NCI-H146 (cell line): ENCODE measurements at regions not wholly inside any gene's neighbourhood (a gene's known extent, or its start where the extent isn't known, plus 50 kb on each side); places are given as distances from the start of the nearest gene placed in this dataset.
"Not testable (repeated sequence)": the region's sequence is repeated elsewhere in the genome, so short reads cannot be mapped to it uniquely, and the experiment has no call there.

Experiments used
- DNase-seq: peaks from one replicate; lab custom pipeline; 2025; lab: John Stamatoyannopoulos, UW

GRCh38 chr9:110025551-110026170 is 182.3 kb downstream of the C9orf152 start:
- no peak for DNase-seq

GRCh38 chr9:110027671-110028081 is 180.3 kb downstream of the C9orf152 start:
- peak; percentile 90 for DNase-seq

- DNase-seq: no peak
Measured at GRCh38 chr9:110028271-110028670, 179.7 kb downstream of the C9orf152 start.

GRCh38 chr9:110028676-110029075 is 179.3 kb downstream of the C9orf152 start:
- no peak for DNase-seq

- DNase-seq: no peak
Measured at GRCh38 chr9:110029429-110029955, 178.5 kb downstream of the C9orf152 start.

DNA sequence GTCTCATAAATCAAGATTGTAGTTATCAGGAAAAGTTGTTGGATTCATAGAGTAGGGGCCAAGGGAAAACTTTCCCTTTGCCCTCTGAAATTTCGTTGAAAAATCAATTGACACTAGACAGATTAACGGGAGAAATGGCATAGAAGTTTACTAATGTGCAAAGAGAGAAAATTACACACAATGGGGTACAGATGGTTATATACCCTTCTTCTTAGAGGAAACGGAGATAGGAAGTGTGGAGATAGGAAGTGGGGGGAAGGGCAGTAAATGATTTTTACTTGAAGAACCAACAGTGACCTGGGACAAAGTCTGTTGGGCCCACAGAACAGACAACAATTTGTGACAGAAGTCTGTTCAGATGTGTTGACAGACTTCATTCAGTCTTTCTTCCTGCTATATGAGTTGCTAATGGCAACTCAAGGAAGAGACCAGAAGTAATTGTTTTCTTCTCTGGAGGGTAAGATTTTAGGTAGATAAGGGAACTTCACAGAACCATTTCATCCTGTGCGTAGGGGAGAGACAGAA is 177.9 kb downstream of the C9orf152 start:
- DNase-seq: no peak

DNA sequence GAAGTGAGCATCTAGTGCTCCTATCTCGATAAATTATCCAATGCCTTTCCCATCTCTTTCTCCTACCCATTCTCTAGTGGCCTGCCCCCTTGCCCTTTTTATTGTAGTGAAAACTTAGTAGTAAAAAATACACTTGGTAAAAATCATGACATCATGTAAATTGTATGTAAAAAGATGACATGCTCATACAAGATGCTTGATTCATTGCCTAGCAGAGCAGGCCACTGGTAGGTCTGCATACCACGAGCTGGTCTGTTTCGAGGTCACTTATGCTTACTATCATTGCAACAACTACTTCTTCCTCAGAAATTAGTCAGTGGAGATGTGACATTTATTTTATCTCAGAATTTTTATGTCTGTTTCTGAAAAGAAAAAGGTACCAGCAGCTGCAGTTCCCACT is 177.3 kb downstream of the C9orf152 start:
- DNase-seq: no peak

DNA sequence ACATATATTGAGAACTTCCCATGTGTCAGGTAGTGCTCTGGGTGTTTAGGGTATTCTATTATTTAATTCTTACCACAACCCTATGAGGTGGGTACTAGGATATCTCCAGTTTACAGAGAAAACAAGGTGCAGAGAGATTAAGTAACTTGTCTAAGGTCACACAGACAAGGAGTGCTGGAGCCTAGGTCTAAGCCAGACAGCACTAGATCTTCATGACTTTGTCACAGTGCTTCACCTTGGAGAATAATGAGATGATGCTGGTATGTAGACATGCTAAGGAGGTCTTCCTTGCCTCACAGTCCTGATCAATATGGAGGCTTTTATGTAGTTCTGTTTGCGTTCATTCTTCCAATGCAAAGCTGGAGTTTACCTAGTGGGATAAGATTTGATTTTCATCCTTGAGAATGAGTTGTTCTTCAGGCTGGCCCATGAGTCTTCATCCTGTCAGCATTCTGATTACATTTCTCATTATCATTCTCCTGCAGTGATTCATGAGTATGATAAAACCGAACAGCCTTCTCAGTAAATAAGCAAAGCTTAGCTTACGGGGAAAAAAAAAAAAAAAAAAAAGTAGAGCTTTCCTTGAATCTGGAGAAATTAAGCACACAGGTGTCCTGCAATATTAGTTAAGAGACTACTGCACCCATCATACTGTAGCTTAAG is 176.3 kb downstream of the C9orf152 start:
- DNase-seq: no peak

GRCh38 chr9:110032532-110032931 is 175.4 kb downstream of the C9orf152 start:
- DNase-seq: not testable (repeated sequence)

- no peak for DNase-seq
Measured at GRCh38 chr9:110033869-110034268, 174.1 kb downstream of the C9orf152 start.

DNA sequence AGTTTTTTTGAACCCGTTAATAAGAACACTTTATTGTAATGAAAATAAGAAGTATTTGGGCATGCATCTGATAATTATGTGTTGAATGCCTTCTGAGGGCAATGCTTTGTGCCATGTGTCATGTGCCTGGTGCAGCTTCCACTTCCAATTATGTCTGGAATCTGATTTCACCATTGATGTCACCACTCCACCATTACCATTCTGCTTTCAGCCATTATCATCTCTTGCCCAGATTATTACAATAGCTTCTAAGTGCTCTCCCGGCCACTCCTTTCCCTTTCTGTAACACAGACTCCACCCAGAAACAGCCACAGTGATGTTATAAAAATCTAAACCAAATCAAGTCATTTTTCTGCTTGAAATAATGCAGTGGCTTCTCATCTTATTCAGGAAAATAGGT is 171.7 kb downstream of the C9orf152 start:
- DNase-seq: no peak

DNA sequence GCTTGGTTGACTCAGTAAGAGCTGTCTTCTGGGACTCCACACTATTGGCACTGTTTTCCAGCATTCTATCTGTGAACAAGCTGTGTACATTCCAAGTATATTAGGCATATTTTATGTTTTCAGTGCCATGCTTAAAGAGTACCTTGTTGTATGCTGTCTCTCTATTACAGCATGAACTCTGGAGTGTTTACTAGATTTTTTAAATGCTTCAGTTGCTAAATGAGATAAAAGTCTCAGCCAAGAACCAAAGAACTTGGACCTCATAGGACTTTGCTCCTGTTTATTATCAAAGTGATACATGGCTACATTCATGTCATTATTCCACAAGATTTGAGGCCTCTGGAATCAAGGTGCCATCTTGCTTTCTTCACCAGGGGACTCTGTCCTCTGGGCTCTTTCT is 167.2 kb downstream of the C9orf152 start:
- DNase-seq: no peak

GRCh38 chr9:110041452-110041851 is 166.5 kb downstream of the C9orf152 start:
- DNase-seq: no peak

GRCh38 chr9:110047232-110047954 is 160.6 kb downstream of the C9orf152 start:
- no peak for DNase-seq

DNA sequence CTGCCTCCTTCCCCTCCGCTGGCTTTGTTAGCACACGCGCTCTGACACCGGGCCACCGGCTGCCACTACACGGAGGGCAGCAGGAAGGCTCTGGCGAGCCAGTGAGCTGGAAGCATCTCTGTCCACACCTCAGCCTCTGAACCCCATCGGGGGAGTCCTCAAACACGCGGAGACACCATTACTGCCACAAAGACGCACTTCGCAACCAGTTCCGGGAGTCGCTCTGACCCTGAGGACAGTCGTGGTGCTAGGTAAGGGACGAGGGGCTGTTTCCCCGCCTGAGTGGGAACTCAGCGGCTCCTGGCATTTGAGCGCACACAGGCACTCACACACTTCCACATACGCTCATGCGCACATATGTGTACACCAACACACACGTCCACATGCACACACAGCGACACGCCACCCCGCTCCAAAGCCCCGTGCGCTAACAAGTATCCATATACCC is 160.0 kb downstream of the C9orf152 start:
- peak; percentile 67 for DNase-seq

DNA sequence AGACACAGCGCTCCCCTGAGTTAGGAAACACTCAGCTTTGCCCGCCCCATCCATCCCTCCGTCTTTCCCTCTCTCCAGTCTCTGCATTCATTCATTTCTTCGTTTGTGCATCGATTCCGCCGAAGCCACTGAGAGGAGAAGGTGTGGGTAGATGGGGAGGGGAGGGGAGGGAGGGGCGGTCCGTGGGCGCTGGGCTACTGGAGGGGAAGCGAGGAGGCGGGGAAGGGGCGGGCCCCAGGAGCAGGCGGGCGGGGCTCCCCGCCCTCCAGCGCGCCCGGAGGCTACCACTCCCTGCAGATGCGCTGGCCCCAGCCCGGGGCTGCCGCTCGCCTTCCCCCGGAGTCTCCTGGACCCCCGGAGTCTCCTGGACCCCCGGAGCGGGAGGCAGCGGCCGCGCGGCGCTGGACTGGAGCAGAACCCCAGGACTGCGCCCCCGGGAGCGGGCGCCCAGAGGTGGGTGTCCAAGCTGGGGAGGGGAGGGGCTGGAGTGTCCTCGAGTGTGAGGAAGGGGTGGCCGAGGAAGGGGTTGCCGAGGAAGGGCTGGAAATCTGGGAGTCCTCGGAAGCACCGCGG is 159.5 kb downstream of the C9orf152 start:
- peak; percentile 87 for DNase-seq

DNA sequence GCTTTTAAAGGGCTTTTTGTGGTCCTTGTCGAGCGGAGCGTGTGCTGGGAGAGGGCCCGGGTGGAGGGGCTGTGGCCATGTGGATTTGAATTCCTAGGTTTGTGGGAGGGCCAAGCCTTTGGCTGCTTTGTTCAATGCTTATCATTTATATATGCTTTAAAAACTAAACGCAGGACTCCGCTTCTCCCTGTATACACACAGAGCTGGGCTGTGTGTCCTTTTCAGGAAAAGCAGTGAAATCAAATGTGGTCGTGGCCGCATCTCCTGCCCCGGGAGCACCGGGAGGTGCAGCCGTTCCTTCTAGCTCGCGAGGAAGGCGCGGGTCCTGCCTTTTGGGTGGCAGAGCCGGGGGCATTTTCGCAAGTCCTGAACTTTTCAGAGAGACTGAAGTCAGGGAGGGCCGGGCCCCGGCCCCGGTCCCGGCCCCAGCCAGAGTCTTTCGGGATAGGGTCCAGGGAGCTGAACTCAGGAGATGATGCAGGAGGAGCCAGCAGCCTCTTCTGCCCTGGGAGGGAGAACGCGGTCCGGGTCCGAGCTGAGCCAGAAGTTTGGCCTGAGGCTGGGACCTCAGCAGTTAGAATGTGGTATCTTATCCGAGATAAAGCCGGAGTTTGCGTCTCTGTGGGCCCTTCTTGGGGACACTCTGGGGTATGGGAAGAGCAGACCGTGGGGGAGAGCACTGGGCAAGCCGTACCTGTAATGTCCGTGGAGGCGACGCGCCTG is 158.8 kb downstream of the C9orf152 start:
- peak; percentile 58 for DNase-seq

GRCh38 chr9:110049699-110050450 is 158.1 kb downstream of the C9orf152 start:
- peak; percentile 45 for DNase-seq

DNA sequence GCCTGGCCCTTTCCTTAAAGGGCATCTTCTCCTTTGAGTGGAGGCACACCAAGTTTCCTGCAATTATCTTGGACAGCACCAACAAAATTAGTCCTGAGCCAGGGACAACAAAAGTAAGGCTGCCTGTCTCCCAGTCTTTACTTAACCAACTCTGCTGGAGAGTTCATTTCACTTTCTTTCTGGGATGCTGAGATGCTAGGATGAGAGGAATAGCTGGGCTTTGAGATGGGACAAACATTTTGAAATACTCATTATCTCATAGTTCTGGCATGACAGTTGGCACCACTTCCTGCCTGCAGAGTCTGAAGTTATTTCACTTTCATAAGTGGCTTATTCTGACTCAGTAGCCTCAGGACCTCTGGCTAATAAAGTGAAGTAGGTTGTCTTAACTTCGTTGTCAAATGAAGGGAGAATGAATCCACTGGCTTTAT is 157.0 kb downstream of the C9orf152 start:
- no peak for DNase-seq

DNA sequence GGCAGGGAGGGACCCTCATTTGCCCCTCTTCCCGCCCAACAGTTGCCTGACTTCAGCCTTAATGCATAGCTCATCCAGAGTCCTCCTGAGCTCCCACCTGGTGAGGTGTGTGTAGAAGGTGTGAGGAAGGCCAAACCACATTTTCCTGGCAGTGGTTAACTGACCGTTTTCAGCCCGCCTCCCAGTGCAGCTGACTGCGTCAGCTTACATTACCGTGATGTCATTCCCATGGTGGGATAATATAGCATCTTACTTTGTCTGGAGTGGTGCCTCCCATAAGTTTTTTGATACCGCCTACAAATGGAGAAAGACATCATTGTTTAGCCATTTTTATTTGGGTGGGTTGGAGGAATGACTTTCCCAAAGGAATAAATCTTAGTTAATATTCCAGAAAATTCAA is 151.9 kb downstream of the C9orf152 start:
- DNase-seq: no peak
